IMR-90 (cell line): ENCODE measurements at regions not wholly inside any gene's neighbourhood (a gene's known extent, or its start where the extent isn't known, plus 50 kb on each side); places are given as distances from the start of the nearest gene placed in this dataset.

ENCODE experiments used
- ATAC-seq: fragments of 200-7000 bp; cut with Tn5 transposase; 2 replicates; pipeline ENCODE4 v1.9.1; 2020; ENCODE audit warnings: low read depth, mild to moderate bottlenecking, moderate library complexity
- BruUV-seq: library from RNA; stranded (reverse); fragments of 400-500 nt; replicated peaks from 2 replicates; lab custom pipeline; 2021; lab: Mats Ljungman, UMichigan
- CTCF ChIA-PET: fragments of 300-600 bp; formaldehyde crosslinking; extraction: SDS; loops from one replicate; lab custom pipeline; 2021; ENCODE audit warnings: antibody characterized with exemption; lab: Yijun Ruan, JAX
- POLR2A ChIA-PET: fragments of 300-600 bp; sonication (Branson Sonifier 250); formaldehyde crosslinking; loops from one replicate; lab custom pipeline; 2022; ENCODE audit warnings: antibody characterized with exemption; ENCODE audit not compliant: unreplicated experiment; lab: Charles Lee
- DNase-seq: peaks from one replicate; pipeline ENCODE4 v3.0.0; 2013
- H2AFZ ChIP-seq: replicated peaks from 2 replicates; pipeline ENCODE3; 2013; ENCODE audit warnings: low read length, mild to moderate bottlenecking; ENCODE audit not compliant: poor library complexity
- H2AK5ac ChIP-seq: 2 replicates; pipeline ENCODE4 v1.6.1; 2013; ENCODE audit warnings: low read depth, low read length, inconsistent platforms
- H2AK9ac ChIP-seq: replicated peaks from 2 replicates; pipeline ENCODE3; 2013; ENCODE audit warnings: mild to moderate bottlenecking, low read depth, low read length, moderate library complexity; ENCODE audit not compliant: poor library complexity
- H2BK120ac ChIP-seq: 2 replicates; pipeline ENCODE4 v1.6.1; 2013; ENCODE audit warnings: low read depth, low read length, inconsistent platforms
- H2BK15ac ChIP-seq: 3 replicates; pipeline ENCODE4 v1.6.1; 2013; ENCODE audit warnings: low read depth, low read length, inconsistent platforms
- H2BK20ac ChIP-seq: 2 replicates; pipeline ENCODE4 v1.6.1; 2013; ENCODE audit warnings: low read depth, mild to moderate bottlenecking, inconsistent platforms, low read length, moderate library complexity
- H2BK5ac ChIP-seq: 2 replicates; pipeline ENCODE4 v1.6.1; 2013; ENCODE audit warnings: mild to moderate bottlenecking, low read depth, low read length, inconsistent platforms; ENCODE audit not compliant: poor library complexity, severe bottlenecking
- H3K14ac ChIP-seq: replicated peaks from 2 replicates; pipeline ENCODE4 v1.6.1; 2013; ENCODE audit warnings: low read depth, low read length, inconsistent platforms
- H3K18ac ChIP-seq: 2 replicates; pipeline ENCODE4 v1.6.1; 2013; ENCODE audit warnings: low read depth, low read length, control low read depth
- H3K23ac ChIP-seq: 2 replicates; pipeline ENCODE4 v1.6.1; 2013; ENCODE audit warnings: low read depth, low read length, inconsistent platforms
- H3K27ac ChIP-seq: 2 replicates; pipeline ENCODE4 v1.5.1; 2013; ENCODE audit warnings: mild to moderate bottlenecking, control low read depth, low read length; ENCODE audit not compliant: insufficient read depth
- H3K27me3 ChIP-seq: 2 replicates; pipeline ENCODE4 v1.6.1; 2013; ENCODE audit warnings: low read length; ENCODE audit not compliant: control insufficient read depth, insufficient read depth
- H3K36me3 ChIP-seq: 2 replicates; pipeline ENCODE4 v1.6.1; 2013; ENCODE audit warnings: low read length, mixed read lengths; ENCODE audit not compliant: control insufficient read depth, insufficient read depth
- H3K4ac ChIP-seq: 2 replicates; pipeline ENCODE4 v1.6.1; 2013; ENCODE audit warnings: low read depth, low read length, inconsistent platforms
- H3K4me1 ChIP-seq: 2 replicates; pipeline ENCODE4 v1.6.1; 2013; ENCODE audit warnings: low read length, mixed read lengths; ENCODE audit not compliant: control insufficient read depth, insufficient read depth
- H3K4me2 ChIP-seq: 2 replicates; pipeline ENCODE4 v1.6.1; 2013; ENCODE audit warnings: low read depth, mild to moderate bottlenecking, control low read depth, low read length, moderate library complexity
- H3K4me3 ChIP-seq: 2 replicates; pipeline ENCODE4 v1.5.1; 2013; ENCODE audit warnings: low read depth, mild to moderate bottlenecking, control low read depth, low read length, moderate library complexity; ENCODE audit not compliant: insufficient read depth
- H3K56ac ChIP-seq: 2 replicates; pipeline ENCODE4 v1.6.1; 2013; ENCODE audit warnings: low read length, inconsistent platforms; ENCODE audit not compliant: insufficient read depth; ENCODE audit errors: extremely low read depth
- H3K79me1 ChIP-seq, 2 experiments: 2 replicates each; pipeline ENCODE4 v1.6.1; 2013; ENCODE audit warnings: low read length in 2 of 2, inconsistent platforms in 1 of 2, low read depth in 1 of 2
- H3K9ac ChIP-seq: 2 replicates; pipeline ENCODE4 v1.6.1; 2013; ENCODE audit warnings: low read depth, low read length, control low read depth
- H3K9me1 ChIP-seq: 2 replicates; pipeline ENCODE4 v1.6.1; 2013; ENCODE audit warnings: low read length, inconsistent platforms; ENCODE audit not compliant: insufficient read depth
- H3K9me3 ChIP-seq: 2 replicates; pipeline ENCODE4 v1.6.1; 2013; ENCODE audit warnings: low read length; ENCODE audit not compliant: control insufficient read depth, insufficient read depth
- H4K20me1 ChIP-seq: 2 replicates; pipeline ENCODE4 v1.6.1; 2013; ENCODE audit warnings: low read length, inconsistent platforms; ENCODE audit not compliant: insufficient read depth
- H4K5ac ChIP-seq: 2 replicates; pipeline ENCODE4 v1.6.1; 2013; ENCODE audit warnings: mild to moderate bottlenecking, low read depth, low read length, control low read depth
- H4K8ac ChIP-seq, 2 experiments: 2 replicates each; pipeline ENCODE4 v1.6.1; 2013; ENCODE audit warnings: low read depth in 2 of 2, low read length in 2 of 2, control low read depth in 1 of 2, inconsistent platforms in 1 of 2
- H4K91ac ChIP-seq: 2 replicates; pipeline ENCODE4 v1.6.1; 2013; ENCODE audit warnings: low read depth, low read length, inconsistent platforms; ENCODE audit not compliant: insufficient read depth
- FOS ChIP-seq: fragments of 150-350 bp; IDR thresholded peaks from 2 replicates; pipeline ENCODE4 v1.6.1; 2016; ENCODE audit warnings: low read depth, low read length
- POLR2A ChIP-seq: IDR thresholded peaks from 2 replicates; pipeline ENCODE4 v1.6.1; 2012; ENCODE audit warnings: mild to moderate bottlenecking, low read depth, low read length
- WGBS, 2 experiments: methylation state at CpG; one replicate each; pipeline versions ENCODE4 v1.1.5 to v1.1.7; 2013; ENCODE audit warnings: missing lambda C conversion rate in 2 of 2; ENCODE audit not compliant: insufficient read length in 1 of 2; ENCODE audit errors: extremely low coverage in 2 of 2; 5-methylcytosine and 5-hydroxymethylcytosine counted together
- dilution Hi-C: fragments of 300-500 bp; cut with HindIII; formaldehyde crosslinking; loops from one replicate; pipeline ENCODE4 v1.14.3; 2018; ENCODE audit warnings: low sequenced_read_pairs; ENCODE audit not compliant: unreplicated experiment
- in situ Hi-C: fragments of 300-500 bp; cut with MboI; formaldehyde crosslinking; loops from 3 replicates; pipeline ENCODE4 v1.14.3; 2019; ENCODE audit warnings: low sequenced_read_pairs, inconsistent platforms, mixed read lengths
- intact Hi-C: fragments of 100-400 bp; cut with micrococcal nuclease; formaldehyde crosslinking; loops from 2 replicates; pipeline ENCODE4 v1.10.0; 2022

GRCh38 chr2:19800796-19801195, 101.0 kb downstream of the TTC32 start (continued):
- no peak for TF ChIP-seq FOS

DNA sequence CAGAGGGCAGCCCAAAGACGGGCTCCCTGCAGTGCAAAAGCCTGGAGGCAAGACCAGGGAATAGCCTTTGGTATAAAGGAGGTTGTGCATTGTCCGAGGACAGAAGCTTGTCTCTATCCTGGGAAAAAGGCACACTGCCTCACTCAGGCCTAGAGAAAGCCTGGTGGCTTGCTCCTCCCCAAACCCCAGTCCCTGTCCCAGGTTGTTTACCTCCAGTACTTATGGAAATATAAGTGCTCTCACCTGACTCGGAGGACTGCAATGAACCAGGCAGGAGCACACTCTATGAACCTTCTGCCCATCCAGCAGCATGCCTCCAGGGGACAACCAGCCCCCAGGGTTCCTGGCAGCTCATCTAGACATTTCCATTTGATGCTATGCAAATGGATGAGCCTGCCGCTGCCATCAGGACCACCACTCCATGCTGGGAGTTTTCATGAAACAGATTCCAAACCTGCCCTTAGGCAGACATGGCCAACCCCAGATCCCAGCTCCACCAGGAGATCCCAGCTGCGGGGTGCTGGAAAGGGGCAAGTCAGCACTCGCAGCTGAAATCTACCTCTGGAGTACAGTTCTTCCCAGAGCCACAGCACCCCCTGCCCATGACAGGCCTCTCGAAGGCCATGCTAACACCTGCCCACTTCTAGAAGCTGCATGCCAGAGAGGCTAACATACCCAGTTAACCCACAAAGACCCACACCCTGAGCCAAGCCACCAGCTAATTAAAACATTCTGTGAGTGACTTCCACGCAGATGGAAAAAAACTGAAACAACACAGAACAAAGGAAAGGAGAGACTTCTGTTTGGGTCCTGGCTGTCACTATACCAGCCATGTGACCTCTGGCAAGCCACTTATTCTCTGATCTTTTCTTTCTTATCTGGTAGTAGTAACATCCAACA, 101.7 kb downstream of the TTC32 start:
- peaks cover 17% of the 10 kb centered on the region for H3K4me1 ChIP-seq
- H3K27ac ChIP-seq, result no peak overlapping the region
- peaks cover 18% of the 10 kb centered on the region for H3K9me1 ChIP-seq
- no peak overlapping the region for H2BK5ac ChIP-seq
- peak overlapping the region; percentile 87; the same call in 1 of the 2 replicates for H2BK20ac ChIP-seq
- no peak for DNase-seq
- H2AFZ ChIP-seq, result no peak overlapping the region
- no peaks in the 10 kb centered on the region for H3K9me3 ChIP-seq
- H3K4me2 ChIP-seq, result no peak overlapping the region
- no peak overlapping the region for H2AK9ac ChIP-seq
- peak overlapping the region; percentile 10; the same call in 1 of the 2 replicates for H2AK5ac ChIP-seq
- intact Hi-C loops (no loop called here), in situ Hi-C loops (no loop called here), dilution Hi-C loops (no loop called here)
- no peak overlapping the region; the same call in 1 of the 2 replicates for H4K5ac ChIP-seq
- H3K27me3 ChIP-seq, result 0 out of 2 replicates have a peak, but pooled peaks cover 4% of the 10 kb centered on the region
- no peak overlapping the region for H3K23ac ChIP-seq
- no peak overlapping the region for H3K56ac ChIP-seq
- no peaks in the 10 kb centered on the region for H3K36me3 ChIP-seq
- 0 out of 2 replicates have a peak overlapping the region, but pooled peaks have one; percentile 0 for H3K4ac ChIP-seq
- no peak for TF ChIP-seq POLR2A
- peak overlapping the region; percentile 13; the same call in 1 of the 2 replicates for H4K91ac ChIP-seq
- H4K20me1 ChIP-seq, result no peaks in the 10 kb centered on the region; the same call in 1 of the 2 replicates
- 0 out of 2 replicates have a peak overlapping the region, but pooled peaks have one; percentile 8 for H3K18ac ChIP-seq
- WGBS, 2 experiments, result 67% methylated on average over 1 of the region's 8 CpGs; no CpG with 5 or more reads in 1 of the 2 experiments
- ATAC-seq, result no peak
- CTCF ChIA-PET, result no interaction called here
- peak overlapping the region; percentile 82; the same call in 2 of the 3 replicates for H2BK15ac ChIP-seq
- no peak overlapping the region for H3K4me3 ChIP-seq
- H2BK120ac ChIP-seq, result peak overlapping the region; percentile 75; the same call in 1 of the 2 replicates
- 0 out of 2 replicates have a peak overlapping the region, but pooled peaks have one; percentile 3 for H3K14ac ChIP-seq
- no peaks in the 10 kb centered on the region for H3K79me1 ChIP-seq
- H4K8ac ChIP-seq, result no peak overlapping the region; a peak in 1 of 4 replicates
- no peak overlapping the region for H3K9ac ChIP-seq
- POLR2A ChIA-PET, result no interaction called here
- BruUV-seq, result no TSS peak
